ENCODE measurements at regions not wholly inside any gene's neighbourhood (a gene's known extent, or its start where the extent isn't known, plus 50 kb on each side); places are given as distances from the start of the nearest gene placed in this dataset.

- intact Hi-C loops (cut with DNase I) = no loop called here
- Histone ChIP-seq H3K36me3 (replicated peaks in 1 of 2) (no peaks in the 10 kb centered on the region), H3K4me3 (no peak overlapping the region), H3K4me1 (replicated peaks in 1 of 2) (no peaks in the 10 kb centered on the region), H3K27me3 (peaks cover 5% of the 10 kb centered on the region), H3K9me3 (replicated peaks in 1 of 3) (no peaks in the 10 kb centered on the region), H3K27ac (no peak overlapping the region)
- WGBS, 4 donors = 70 to 79% (median 75%) methylated on average over 3 of the region's 3 CpGs
- DNase-seq = no peak
- TF ChIP-seq POLR2A (IDR thresholded peaks at IDR 0.05) = no peak
- TF ChIP-seq CTCF (IDR thresholded peaks at IDR 0.05) = no peak
Measured at GRCh38 chr5:133691448-133691847, 79.1 kb upstream of the FSTL4 start.

GRCh38 chr5:133690746-133691145 is 78.4 kb upstream of the FSTL4 start:
- H3K36me3 ChIP-seq (replicated peaks in 1 of 2) = no peaks in the 10 kb centered on the region
- 63 to 67% (median 64%) methylated on average over 7 of the region's 7 CpGs for WGBS, 4 donors
- H3K27me3 ChIP-seq = peaks cover 5% of the 10 kb centered on the region
- no peak overlapping the region for H3K27ac ChIP-seq
- H3K4me1 ChIP-seq (replicated peaks in 1 of 2) = no peaks in the 10 kb centered on the region
- intact Hi-C loops (cut with DNase I) = no loop called here
- no peak for DNase-seq
- no peak for TF ChIP-seq POLR2A (IDR thresholded peaks at IDR 0.05)
- no peak for TF ChIP-seq CTCF (IDR thresholded peaks at IDR 0.05)
- H3K9me3 ChIP-seq (replicated peaks in 1 of 3) = no peaks in the 10 kb centered on the region
- H3K4me3 ChIP-seq = no peak overlapping the region

GRCh38 chr5:133688391-133688790 is 76.0 kb upstream of the FSTL4 start:
- Histone ChIP-seq H3K36me3 (replicated peaks in 1 of 2) (no peaks in the 10 kb centered on the region), H3K4me3 (no peak overlapping the region), H3K27me3 (peaks cover 5% of the 10 kb centered on the region), H3K4me1 (replicated peaks in 1 of 2) (no peaks in the 10 kb centered on the region), H3K27ac (no peak overlapping the region), H3K9me3 (replicated peaks in 1 of 3) (no peaks in the 10 kb centered on the region)
- TF ChIP-seq POLR2A (IDR thresholded peaks at IDR 0.05) (no peak), CTCF (IDR thresholded peaks at IDR 0.05) (no peak)
- intact Hi-C loops (cut with DNase I) = no loop called here
- WGBS, 4 donors = 46 to 59% (median 52%) methylated on average over 5 of the region's 5 CpGs
- DNase-seq = peak in 1 of 7 donors; percentile 7

GRCh38 chr5:133687212-133688061 is 75.1 kb upstream of the FSTL4 start:
- WGBS, 4 donors = 73 to 90% (median 83%) methylated on average over 8 to 11 of the region's 11 CpGs
- Histone ChIP-seq H3K4me1 (replicated peaks in 1 of 2) (no peaks in the 10 kb centered on the region), H3K36me3 (replicated peaks in 1 of 2) (no peaks in the 10 kb centered on the region), H3K27me3 (peaks cover 5% of the 10 kb centered on the region), H3K4me3 (no peak overlapping the region), H3K9me3 (replicated peaks in 1 of 3) (no peaks in the 10 kb centered on the region), H3K27ac (no peak overlapping the region)
- intact Hi-C loops (cut with DNase I) = no loop called here
- TF ChIP-seq CTCF (IDR thresholded peaks at IDR 0.05) (no peak), POLR2A (IDR thresholded peaks at IDR 0.05) (no peak)
- no peak for DNase-seq

Data from adrenal gland (tissue), 9 donors.